ENCODE measurements at regions not wholly inside any gene's neighbourhood (a gene's known extent, or its start where the extent isn't known, plus 50 kb on each side); places are given as distances from the start of the nearest gene placed in this dataset.

- TF ChIP-seq CTCF (conservative IDR thresholded peaks at IDR 0.05; ENCODE audit: low read length) (no peak), EZH2phosphoT487 (IDR thresholded peaks at IDR 0.05; ENCODE audit: borderline replicate concordance) (no peak)
Measured at GRCh38 chr15:93195109-93195508, 106.1 kb upstream of the RGMA start.

Measured in Loucy (cell line).